ENCODE measurements at regions not wholly inside any gene's neighbourhood (a gene's known extent, or its start where the extent isn't known, plus 50 kb on each side); places are given as distances from the start of the nearest gene placed in this dataset.

DNA sequence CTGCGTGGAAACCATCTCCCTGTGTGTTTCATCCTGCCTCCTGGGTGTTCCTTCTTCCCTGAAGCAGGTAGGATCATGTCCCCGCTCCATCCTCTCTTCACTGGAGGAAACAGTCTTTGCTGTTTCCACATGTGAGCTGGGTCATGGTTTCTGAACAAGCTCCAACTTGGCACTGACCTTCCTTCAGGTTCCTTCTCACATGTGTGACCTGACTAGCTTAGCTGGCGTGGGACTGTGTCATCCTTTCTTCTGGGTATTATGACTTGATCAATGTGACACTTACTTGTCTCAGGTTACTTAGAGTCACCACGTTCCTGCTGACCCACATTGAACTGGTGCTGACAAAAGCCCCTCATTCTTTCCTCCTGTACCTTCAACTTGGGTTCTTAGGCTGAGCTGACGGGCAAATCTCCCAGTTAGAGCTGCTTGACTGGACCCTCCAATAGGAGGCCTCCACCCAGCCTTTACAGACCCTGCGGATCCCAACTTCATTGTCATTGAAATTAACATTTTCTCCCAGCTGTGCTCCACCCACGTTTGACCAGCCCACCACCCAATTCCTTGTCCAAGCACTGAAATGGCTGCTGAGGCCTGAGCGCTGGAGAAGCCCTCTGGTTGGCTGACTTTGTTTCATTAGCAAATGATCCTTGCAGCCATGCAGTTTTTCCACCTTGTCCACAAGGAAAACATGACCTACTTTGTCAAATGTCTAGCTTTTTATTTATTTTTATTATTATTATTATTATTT lies 128.1 kb downstream of the DDX1 start:
- DNase-seq, result no peak

DNA sequence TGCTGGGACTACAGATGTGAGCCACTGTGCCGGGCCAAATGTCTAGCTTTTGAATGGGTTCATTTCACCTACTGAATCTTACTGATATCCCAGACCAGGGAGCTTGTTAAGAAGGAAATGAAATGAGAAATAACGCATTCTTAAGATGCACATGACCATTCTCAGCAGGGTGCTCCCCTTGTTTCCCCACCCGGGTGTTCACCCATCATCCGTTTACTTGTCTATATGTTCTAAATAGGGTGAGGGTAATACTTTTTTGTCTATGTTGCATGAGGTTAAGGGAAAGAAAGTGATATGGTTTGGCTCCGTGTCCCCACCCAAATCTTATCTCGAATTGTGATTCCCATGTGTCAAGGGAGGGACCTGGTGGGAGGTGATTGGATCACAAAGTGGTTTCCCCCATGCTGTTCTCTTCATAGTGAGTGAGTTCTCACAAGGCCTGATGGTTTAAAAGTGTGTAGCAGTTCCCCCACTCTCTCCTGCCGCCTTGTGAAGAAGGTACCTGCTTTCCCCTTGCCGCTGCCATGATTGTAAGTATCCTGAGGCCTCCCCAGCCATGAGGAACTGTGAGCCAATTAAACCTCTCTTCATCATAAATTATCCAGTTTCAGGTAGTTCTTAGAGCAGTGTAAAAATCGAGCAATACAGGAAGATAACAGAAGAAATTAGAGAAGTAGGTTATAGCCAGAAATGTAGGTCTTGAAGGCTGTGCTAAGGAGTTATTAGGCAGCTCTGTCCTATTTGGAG lies 129.1 kb downstream of the DDX1 start:
- DNase-seq, result no peak

DNA sequence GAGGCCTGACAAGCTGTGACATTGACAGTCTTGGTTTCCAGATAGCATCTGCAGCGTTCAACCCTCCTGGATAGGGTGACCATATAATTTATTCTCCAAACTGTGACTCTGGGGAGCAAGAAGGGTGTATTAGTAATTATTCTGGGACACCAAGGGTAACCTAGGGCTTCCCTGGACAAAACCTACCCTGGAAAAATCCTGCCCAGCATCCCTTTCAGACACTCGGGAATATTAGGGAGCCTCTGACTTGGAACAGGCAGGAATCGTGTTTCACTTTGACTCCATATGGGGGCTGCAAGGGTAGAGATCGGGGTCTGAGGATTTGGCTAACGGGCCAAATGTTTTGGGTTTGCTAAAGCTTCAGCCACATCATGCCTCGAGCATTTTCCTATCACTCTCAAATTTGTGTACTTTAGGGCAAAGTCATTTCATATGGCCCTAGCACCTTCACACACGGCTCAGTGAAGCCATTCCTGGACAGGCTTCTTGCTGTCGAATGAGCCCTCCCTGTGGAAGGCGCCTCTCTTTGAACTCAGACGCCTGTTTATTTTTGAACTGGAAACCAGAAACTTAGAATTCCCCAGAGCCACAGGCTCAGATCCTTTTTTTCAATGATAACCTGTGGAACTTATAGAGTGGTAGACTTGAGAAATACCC lies 129.9 kb downstream of the DDX1 start:
- no peak for DNase-seq

DNA sequence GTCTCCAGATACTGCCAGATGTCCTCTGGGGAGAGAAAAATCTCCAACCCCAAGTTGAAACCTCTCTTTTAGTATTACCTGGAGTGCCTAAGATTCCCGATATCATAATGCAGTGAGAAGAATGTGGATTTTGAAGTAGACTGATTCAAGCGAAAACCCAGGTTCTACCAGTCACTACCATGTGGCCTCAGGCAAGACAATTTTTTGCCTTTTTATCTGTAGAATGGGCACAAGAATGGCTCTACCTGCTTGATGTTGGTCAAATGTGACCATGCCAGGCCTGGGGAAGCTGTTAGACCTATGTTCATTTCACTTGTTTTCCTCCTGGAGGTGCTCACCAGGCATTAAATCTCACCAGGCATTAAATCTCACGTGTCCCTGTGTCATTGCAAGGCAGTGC lies 131.3 kb downstream of the DDX1 start:
- DNase-seq, result no peak

- no peak for DNase-seq
Observed at GRCh38 chr2:15724235-15724634, 132.6 kb downstream of the DDX1 start.

DNA sequence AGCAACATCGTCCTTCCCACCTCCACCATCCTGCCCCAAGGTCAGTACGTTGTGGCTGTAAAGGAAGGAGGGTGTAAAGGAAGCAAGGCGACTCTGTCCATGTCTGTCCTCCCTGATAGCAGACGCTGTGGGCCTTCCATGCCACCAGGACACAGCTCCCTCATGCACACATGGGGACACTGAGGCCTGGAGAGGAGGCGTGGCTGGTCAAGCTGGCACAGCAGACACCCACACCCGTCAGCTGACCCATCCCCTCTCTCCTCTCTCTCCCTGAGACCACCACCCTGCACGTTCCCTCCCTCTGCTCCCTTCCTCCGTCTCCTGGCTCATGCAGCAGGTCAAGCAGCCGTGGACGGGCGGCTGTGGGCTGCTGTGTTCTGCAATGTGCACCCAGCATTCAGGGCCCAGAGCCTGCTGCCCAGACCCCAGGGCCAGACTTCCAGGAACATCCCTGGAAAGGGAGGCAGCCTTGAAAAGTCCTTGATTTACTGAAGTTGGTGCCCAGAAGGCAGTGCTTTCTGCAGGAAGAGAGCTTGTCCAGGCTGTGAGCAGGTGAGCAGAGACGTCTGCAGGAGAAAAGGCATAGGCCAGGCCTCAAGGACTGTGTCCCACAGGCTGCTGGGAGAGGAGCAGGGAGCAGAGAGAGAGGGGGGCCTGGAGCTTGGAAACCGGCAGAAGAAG lies 133.6 kb downstream of the DDX1 start:
- DNase-seq, result no peak

- no peak for DNase-seq
Observed at GRCh38 chr2:15725782-15726112, 134.1 kb downstream of the DDX1 start.

- no peak for DNase-seq
Observed at GRCh38 chr2:15726321-15727057, 134.8 kb downstream of the DDX1 start.

- no peak for DNase-seq
Observed at GRCh38 chr2:15727396-15728244, 136.0 kb downstream of the DDX1 start.

- DNase-seq, result no peak
Observed at GRCh38 chr2:15728245-15728938, 136.7 kb downstream of the DDX1 start.

GRCh38 chr2:15729001-15729400 lies 137.3 kb downstream of the DDX1 start:
- DNase-seq, result no peak

DNA sequence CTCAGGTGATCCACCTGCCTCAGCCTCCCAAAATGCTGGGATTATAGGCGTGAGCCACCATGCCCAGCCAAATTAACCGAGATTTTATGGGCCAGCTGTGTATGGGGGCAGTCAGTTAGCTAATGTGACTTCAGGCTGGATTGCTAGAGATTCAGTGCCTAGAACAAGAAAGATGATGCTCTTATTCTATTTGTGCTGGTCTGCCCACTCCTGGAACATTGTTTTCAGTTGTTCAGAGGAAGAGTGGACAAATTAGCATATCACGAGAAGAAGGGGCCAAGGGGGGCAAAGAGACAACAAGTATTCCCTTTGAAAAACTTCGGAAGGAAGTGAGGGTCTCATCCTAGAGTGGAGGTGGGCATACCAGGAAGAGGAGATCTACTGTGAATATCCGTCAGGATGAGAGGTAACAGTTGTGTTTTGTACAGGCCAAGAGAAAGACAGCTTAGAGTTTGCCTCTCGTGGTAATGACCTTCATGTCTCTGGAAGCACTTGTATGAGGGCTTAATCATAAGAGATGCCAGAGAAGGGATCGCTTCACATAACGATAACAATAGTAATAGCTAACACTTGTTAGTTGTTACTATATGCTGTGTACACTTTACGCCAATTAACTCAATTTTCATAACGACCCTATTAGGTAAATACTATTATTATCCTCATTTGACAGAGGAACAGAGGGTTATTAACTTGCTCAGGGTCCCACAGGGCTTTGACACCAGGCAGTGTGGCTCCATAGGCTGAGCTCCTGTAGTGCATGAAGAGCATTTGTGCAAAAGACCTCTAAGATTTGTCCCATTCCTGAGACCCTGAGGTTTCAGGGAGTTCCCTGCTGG lies 138.3 kb downstream of the DDX1 start:
- no peak for DNase-seq

DNA sequence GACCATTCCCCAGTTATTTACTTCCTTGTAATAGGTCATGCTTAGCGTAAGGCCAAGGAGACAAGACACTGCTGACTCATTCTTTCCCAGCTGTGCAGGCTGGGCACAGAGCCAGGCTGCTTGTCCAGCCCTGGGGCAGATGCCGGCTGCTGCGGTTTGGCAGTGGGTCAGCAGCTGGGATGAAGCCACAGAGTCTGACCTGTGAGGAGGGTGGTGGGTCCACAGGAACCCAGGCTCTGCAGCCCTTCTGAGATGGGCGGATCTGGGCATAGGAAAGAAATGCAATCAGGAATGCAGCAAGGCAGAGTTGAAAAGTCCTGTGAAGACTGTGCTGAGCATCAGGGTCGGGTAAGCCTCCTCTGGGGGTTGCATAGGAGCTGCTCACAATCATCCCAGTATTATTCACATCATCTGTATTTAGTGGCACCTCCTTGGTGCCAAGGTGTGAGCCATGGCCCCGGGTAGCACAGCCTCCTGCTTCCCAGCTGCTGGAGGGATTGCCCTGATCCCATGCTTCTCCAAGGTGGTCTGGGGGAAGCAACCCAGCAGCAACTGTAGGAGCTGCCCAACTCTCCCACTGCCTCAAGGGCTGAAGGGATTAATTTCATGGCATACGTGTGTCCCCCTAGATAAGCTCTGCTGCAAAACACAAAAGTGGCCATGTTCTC lies 139.0 kb downstream of the DDX1 start:
- DNase-seq, result peak; percentile 84 to 94 (median 87)

DNA sequence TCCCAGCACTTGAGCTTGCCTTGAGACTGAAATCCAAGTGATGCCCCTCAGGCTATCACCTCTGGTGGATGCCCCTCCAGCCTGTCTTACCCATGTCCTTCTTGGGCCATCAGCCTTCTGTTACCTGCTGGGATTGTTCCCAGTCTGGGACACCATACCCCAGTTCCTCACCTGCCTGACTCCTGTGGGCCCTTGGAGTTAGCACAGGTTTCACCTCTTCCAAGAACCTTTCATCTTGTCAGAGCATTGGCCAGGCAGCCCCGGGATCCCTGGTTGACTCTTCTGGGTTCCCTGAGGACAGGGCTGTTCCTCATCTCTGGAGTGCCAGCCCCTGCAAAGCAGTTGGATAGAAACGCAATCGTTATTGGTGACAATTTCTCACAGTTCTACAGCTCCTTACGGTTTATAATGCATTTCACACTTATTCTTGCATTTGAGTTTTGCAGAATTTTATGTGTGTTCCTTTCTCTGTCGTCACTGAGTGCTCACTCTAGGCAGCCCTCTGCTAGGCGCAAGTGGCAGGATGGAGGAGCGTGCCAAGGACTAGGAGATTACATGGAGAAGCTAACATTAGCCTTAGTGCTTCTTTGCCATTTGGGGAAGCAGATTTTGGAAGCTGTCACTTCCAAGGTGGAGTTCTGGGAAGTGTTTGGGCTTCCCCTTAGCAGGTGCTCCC lies 139.7 kb downstream of the DDX1 start:
- no peak for DNase-seq

- DNase-seq, result no peak
Observed at GRCh38 chr2:15731889-15732271, 140.2 kb downstream of the DDX1 start.

DNA sequence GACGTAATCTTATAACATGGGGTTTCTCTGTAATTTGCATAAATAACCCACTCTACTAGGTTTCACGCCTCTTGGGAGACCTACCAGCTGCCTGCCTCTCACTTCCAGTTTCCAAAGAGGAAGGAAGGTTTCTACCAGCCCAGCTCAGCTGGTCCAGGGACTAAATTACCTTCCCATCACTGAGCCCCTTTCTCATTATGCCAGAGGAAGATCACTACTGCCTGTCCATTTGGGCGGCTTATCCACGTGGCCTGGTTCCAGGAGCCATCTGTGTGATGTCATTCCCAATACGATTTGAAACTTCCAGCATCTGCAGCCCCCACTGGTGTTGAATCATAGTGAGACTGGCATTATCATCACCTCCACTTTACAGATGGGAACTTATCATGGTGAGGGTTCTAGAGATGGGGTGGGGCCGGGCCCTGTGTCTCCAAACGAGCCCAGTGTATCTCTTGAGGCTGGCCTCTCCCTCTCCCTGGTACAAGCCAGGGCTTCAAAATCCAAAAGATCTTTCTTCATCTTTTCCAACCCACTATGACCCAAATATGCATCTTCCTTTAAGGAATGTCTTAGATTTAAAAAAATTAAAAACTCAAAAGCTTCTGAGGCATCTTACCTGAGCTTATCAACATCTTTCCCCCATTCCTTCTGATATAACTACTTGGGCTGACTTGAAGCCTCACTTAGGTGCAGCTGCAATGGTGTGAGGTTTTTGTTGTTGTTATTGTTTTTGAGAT lies 140.8 kb downstream of the DDX1 start:
- DNase-seq, result peak in 1 of 3 donors; percentile 22

Measured in muscle of back (tissue), 3 donors.